ENCODE measurements at regions not wholly inside any gene's neighbourhood (a gene's known extent, or its start where the extent isn't known, plus 50 kb on each side); places are given as distances from the start of the nearest gene placed in this dataset.
"Not testable (repeated sequence)": the region's sequence is repeated elsewhere in the genome, so short reads cannot be mapped to it uniquely, and the experiment has no call there.

DNA sequence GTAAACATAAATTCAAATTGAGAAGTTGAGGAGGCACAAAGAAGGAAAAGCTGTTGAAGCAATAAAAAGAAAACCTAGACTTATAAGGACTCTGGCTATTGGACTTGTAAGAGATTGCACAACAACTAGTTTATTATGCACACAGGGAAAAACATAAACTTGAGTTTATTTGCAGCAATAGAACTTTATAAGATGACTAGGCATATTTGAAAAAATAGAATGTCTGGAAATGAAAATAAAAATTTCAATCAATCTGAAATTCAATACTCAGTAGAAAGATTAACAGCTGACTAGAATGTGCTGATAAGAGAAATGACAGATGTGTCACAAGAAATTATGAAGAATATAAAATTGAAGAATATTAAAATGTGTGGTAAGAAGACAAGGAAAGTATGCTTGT is 505.4 kb upstream of the ZP4 start:
- DNase-seq: no peak
- Mint-ChIP-seq H3K9me3 (ENCODE audit: unreplicated experiment) (no peaks in the 10 kb centered on the region), H3K36me3 (ENCODE audit: insufficient read depth, unreplicated experiment) (no peaks in the 10 kb centered on the region), H3K27me3 (ENCODE audit: insufficient read depth, unreplicated experiment) (no peaks in the 10 kb centered on the region), H3K27ac (ENCODE audit: unreplicated experiment) (no peak overlapping the region), H3K4me3 (ENCODE audit: unreplicated experiment) (no peak overlapping the region), H3K4me1 (ENCODE audit: low read depth, unreplicated experiment) (no peaks in the 10 kb centered on the region)
- intact Hi-C loops (cut with micrococcal nuclease; ENCODE audit: unreplicated experiment): no loop called here
- no peaks in the 10 kb centered on the region for H3K9me3 ChIP-seq
- BruUV-seq (replicated peaks): no TSS peak
- no peaks in the 10 kb centered on the region for H3K27me3 ChIP-seq (replicated peaks; ENCODE audit: control insufficient read depth, insufficient read depth, low read length)
- no peaks in the 10 kb centered on the region for H3K4me1 ChIP-seq
- ChIA-PET CTCF (no interaction called here), POLR2A (no interaction called here)
- TF ChIP-seq, protein P1, sequence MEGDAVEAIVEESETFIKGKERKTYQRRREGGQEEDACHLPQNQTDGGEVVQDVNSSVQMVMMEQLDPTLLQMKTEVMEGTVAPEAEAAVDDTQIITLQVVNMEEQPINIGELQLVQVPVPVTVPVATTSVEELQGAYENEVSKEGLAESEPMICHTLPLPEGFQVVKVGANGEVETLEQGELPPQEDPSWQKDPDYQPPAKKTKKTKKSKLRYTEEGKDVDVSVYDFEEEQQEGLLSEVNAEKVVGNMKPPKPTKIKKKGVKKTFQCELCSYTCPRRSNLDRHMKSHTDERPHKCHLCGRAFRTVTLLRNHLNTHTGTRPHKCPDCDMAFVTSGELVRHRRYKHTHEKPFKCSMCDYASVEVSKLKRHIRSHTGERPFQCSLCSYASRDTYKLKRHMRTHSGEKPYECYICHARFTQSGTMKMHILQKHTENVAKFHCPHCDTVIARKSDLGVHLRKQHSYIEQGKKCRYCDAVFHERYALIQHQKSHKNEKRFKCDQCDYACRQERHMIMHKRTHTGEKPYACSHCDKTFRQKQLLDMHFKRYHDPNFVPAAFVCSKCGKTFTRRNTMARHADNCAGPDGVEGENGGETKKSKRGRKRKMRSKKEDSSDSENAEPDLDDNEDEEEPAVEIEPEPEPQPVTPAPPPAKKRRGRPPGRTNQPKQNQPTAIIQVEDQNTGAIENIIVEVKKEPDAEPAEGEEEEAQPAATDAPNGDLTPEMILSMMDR (IDR thresholded peaks at IDR 0.05; ENCODE audit: insufficient read depth in 1 of 2, low read depth in 1 of 2, low read length in 1 of 2, severe bottlenecking in 1 of 2, unreplicated experiment in 1 of 2): no peak
- H3K4me3 ChIP-seq (ENCODE audit: low read depth, low read length): no peak overlapping the region
- no peaks in the 10 kb centered on the region for H3K36me3 ChIP-seq (ENCODE audit: control insufficient read depth, insufficient read depth, low read length)

DNA sequence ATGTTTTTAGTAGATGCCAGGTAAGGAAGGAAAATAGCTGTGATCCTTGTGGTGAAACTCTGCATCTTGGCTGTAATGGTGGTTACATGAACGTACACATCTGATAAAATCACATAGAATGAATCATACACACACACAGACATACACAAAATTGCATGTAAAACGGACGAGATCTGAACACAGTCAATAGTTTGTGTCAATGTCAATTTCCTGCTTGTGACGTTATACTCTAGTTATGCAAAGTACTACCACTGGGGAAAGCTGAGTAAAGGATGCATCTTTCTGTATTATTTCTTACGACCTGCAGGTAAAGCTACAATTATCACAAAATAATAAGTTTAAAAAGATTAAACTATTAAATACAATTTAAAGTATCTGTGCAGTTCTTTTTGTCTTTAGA is 493.7 kb upstream of the ZP4 start:
- Mint-ChIP-seq H3K36me3 (ENCODE audit: insufficient read depth, unreplicated experiment) (no peaks in the 10 kb centered on the region), H3K4me1 (ENCODE audit: low read depth, unreplicated experiment) (no peaks in the 10 kb centered on the region), H3K9me3 (ENCODE audit: unreplicated experiment) (no peaks in the 10 kb centered on the region), H3K27me3 (ENCODE audit: insufficient read depth, unreplicated experiment) (no peaks in the 10 kb centered on the region), H3K27ac (ENCODE audit: unreplicated experiment) (no peak overlapping the region), H3K4me3 (ENCODE audit: unreplicated experiment) (no peak overlapping the region)
- Histone ChIP-seq H3K4me1 (no peaks in the 10 kb centered on the region), H3K36me3 (ENCODE audit: control insufficient read depth, insufficient read depth, low read length) (no peaks in the 10 kb centered on the region), H3K9me3 (no peaks in the 10 kb centered on the region), H3K27me3 (replicated peaks; ENCODE audit: control insufficient read depth, insufficient read depth, low read length) (no peaks in the 10 kb centered on the region), H3K4me3 (ENCODE audit: low read depth, low read length) (no peak overlapping the region)
- POLR2A ChIA-PET: no interaction called here
- no peak for DNase-seq
- CTCF ChIA-PET: no interaction called here
- intact Hi-C loops (cut with micrococcal nuclease; ENCODE audit: unreplicated experiment): no loop called here
- TF ChIP-seq, protein P1 (IDR thresholded peaks at IDR 0.05; ENCODE audit: insufficient read depth in 1 of 2, low read depth in 1 of 2, low read length in 1 of 2, severe bottlenecking in 1 of 2, unreplicated experiment in 1 of 2): no peak
- BruUV-seq (replicated peaks): no TSS peak

DNA sequence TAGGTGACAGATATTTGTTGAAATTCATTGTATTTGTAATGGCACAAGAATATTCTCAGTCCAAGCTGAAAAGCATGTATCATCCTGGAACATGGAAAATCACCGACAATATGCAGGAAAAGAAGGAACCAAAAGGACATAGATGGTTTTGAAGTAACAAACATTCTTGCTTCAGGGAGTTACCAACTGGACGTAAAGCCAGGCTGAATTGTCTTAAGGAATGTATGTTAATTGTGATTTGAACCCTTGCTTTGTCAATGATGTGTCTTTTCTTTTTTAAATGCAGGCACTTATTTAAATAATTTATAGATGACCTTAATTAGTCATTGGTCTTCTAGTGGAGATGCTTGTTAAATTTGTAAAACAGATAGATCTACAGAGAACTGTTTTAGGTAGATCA is 489.4 kb upstream of the ZP4 start:
- ChIA-PET CTCF (no interaction called here), POLR2A (no interaction called here)
- H3K4me3 ChIP-seq (ENCODE audit: low read depth, low read length): no peak overlapping the region
- no TSS peak for BruUV-seq (replicated peaks)
- Mint-ChIP-seq H3K27ac (ENCODE audit: unreplicated experiment) (no peak overlapping the region), H3K36me3 (ENCODE audit: insufficient read depth, unreplicated experiment) (no peaks in the 10 kb centered on the region), H3K4me1 (ENCODE audit: low read depth, unreplicated experiment) (no peaks in the 10 kb centered on the region), H3K27me3 (ENCODE audit: insufficient read depth, unreplicated experiment) (no peaks in the 10 kb centered on the region), H3K4me3 (ENCODE audit: unreplicated experiment) (no peak overlapping the region), H3K9me3 (ENCODE audit: unreplicated experiment) (no peaks in the 10 kb centered on the region)
- no peaks in the 10 kb centered on the region for H3K27me3 ChIP-seq (replicated peaks; ENCODE audit: control insufficient read depth, insufficient read depth, low read length)
- DNase-seq: no peak
- H3K9me3 ChIP-seq: no peaks in the 10 kb centered on the region
- no peaks in the 10 kb centered on the region for H3K4me1 ChIP-seq
- intact Hi-C loops (cut with micrococcal nuclease; ENCODE audit: unreplicated experiment): no loop called here
- TF ChIP-seq, protein P1 (IDR thresholded peaks at IDR 0.05; ENCODE audit: insufficient read depth in 1 of 2, low read depth in 1 of 2, low read length in 1 of 2, severe bottlenecking in 1 of 2, unreplicated experiment in 1 of 2): no peak
- no peaks in the 10 kb centered on the region for H3K36me3 ChIP-seq (ENCODE audit: control insufficient read depth, insufficient read depth, low read length)

- H3K4me3 Mint-ChIP-seq (ENCODE audit: unreplicated experiment); H3K9me3 ChIP-seq; H3K4me3 ChIP-seq (ENCODE audit: low read depth, low read length); H3K27me3 Mint-ChIP-seq (ENCODE audit: insufficient read depth, unreplicated experiment); DNase-seq; H3K9me3 Mint-ChIP-seq (ENCODE audit: unreplicated experiment); H3K4me1 Mint-ChIP-seq (ENCODE audit: low read depth, unreplicated experiment); H3K27me3 ChIP-seq (replicated peaks; ENCODE audit: control insufficient read depth, insufficient read depth, low read length); H3K36me3 Mint-ChIP-seq (ENCODE audit: insufficient read depth, unreplicated experiment); H3K27ac Mint-ChIP-seq (ENCODE audit: unreplicated experiment); CTCF ChIA-PET; H3K4me1 ChIP-seq; POLR2A ChIA-PET; H3K36me3 ChIP-seq (ENCODE audit: control insufficient read depth, insufficient read depth, low read length); BruUV-seq (replicated peaks); intact Hi-C loops (cut with micrococcal nuclease; ENCODE audit: unreplicated experiment): not testable (repeated sequence)
Measured at GRCh38 chr1:238379446-238379845, 488.7 kb upstream of the ZP4 start.

Measured in Caco-2 (cell line).